K562 (cell line): ENCODE measurements at regions not wholly inside any gene's neighbourhood (a gene's known extent, or its start where the extent isn't known, plus 50 kb on each side); places are given as distances from the start of the nearest gene placed in this dataset.

Source experiments
- ATAC-seq: fragments of 200-7000 bp; cut with Tn5 transposase; 3 replicates; pipeline ENCODE4 v1.9.1; 2020; ENCODE audit warnings: moderate library complexity
- BruUV-seq: library from RNA; stranded (reverse); fragments of 400-500 nt; replicated peaks from 2 replicates; lab custom pipeline; 2021; lab: Mats Ljungman, UMichigan
- CTCF ChIA-PET: fragments of 300-600 bp; formaldehyde crosslinking; extraction: SDS; loops from one replicate; lab custom pipeline; 2021; ENCODE audit warnings: low intra/inter-chr PET ratio; lab: Yijun Ruan, JAX
- POLR2A ChIA-PET: fragments of 300-600, 350-650 bp; sonication (Branson Sonifier 250); formaldehyde crosslinking; extraction: SDS; loops from one replicate; lab custom pipeline; 2021; ENCODE audit warnings: antibody characterized with exemption, inconsistent platforms; lab: Yijun Ruan, JAX
- DNase-seq, 4 experiments: peaks; one replicate each; pipeline versions ENCODE4 v3.0.0 to v3.0.0-alpha.2; 2011 to 2018; ENCODE audit warnings: low spot score in 3 of 4, mixed read lengths in 3 of 4; ENCODE audit errors: extremely low read depth in 1 of 4
- FAIRE-seq: peaks from 2 replicates; lab custom pipeline; 2011; peaks lifted over from hg19 to GRCh38; lab: Jason Lieb, UNC
- H2AFZ ChIP-seq: 2 replicates; pipeline ENCODE4 v1.6.0; 2011; ENCODE audit warnings: low read depth, low read length, control low read depth, inconsistent platforms
- H3K27ac ChIP-seq: fragments of 200-600 bp; 3 replicates; pipeline ENCODE4 v1.8.0; 2011; ENCODE audit warnings: low read depth, mild to moderate bottlenecking, control low read depth, inconsistent platforms, low read length, moderate library complexity, mixed read lengths; ENCODE audit errors: extremely low read depth
- H3K27me3 ChIP-seq, 2 experiments: fragments of 300-600 bp in 1 of 2; 2 replicates in 1 of 2; 3 replicates in 1 of 2; pipeline versions ENCODE4 v1.6.0 to v1.8.0; 2011; ENCODE audit warnings: inconsistent platforms in 2 of 2, low read length in 2 of 2, mild to moderate bottlenecking in 1 of 2, mixed read lengths in 1 of 2, moderate library complexity in 1 of 2; ENCODE audit not compliant: control insufficient read depth in 2 of 2, insufficient read depth in 2 of 2
- H3K36me3 ChIP-seq: fragments of 300-600 bp; 3 replicates; pipeline ENCODE4 v1.8.0; 2011; ENCODE audit warnings: mild to moderate bottlenecking, low read length, inconsistent platforms; ENCODE audit not compliant: control insufficient read depth, insufficient read depth
- H3K4me1 ChIP-seq, 2 experiments: fragments of 200-600 bp in 1 of 2; replicated peaks in 1 of 2; 2 replicates in 1 of 2; 3 replicates in 1 of 2; pipeline versions ENCODE4 v1.5.1 to v1.8.0; 2011; ENCODE audit warnings: inconsistent platforms in 2 of 2, low read length in 2 of 2, mild to moderate bottlenecking in 1 of 2, mixed read lengths in 1 of 2, moderate library complexity in 1 of 2; ENCODE audit not compliant: control insufficient read depth in 2 of 2, insufficient read depth in 2 of 2
- H3K4me2 ChIP-seq: 2 replicates; pipeline ENCODE4 v1.6.1; 2011; ENCODE audit warnings: low read length, control low read depth, inconsistent platforms, mixed read lengths; ENCODE audit not compliant: insufficient read depth
- H3K4me3 ChIP-seq: fragments of 200-600 bp; sonication (generic), shearing (Covaris generic); 2 replicates; pipeline ENCODE4 v1.5.1; 2016; ENCODE audit warnings: control low read depth, inconsistent platforms
- H3K79me2 ChIP-seq: fragments of 200-600 bp; 3 replicates; pipeline ENCODE4 v1.8.0; 2011; ENCODE audit warnings: low read length, inconsistent platforms; ENCODE audit not compliant: control insufficient read depth, insufficient read depth
- H3K9ac ChIP-seq, 2 experiments: 2 replicates each; pipeline versions ENCODE4 v1.6.0 to v1.6.1; 2011; ENCODE audit warnings: low read depth in 2 of 2, low read length in 2 of 2, control low read depth in 1 of 2, inconsistent platforms in 1 of 2, mild to moderate bottlenecking in 1 of 2, mixed read lengths in 1 of 2; ENCODE audit not compliant: insufficient read depth in 1 of 2
- H3K9me1 ChIP-seq: one replicate; pipeline ENCODE4 v1.6.0; 2011; ENCODE audit warnings: inconsistent platforms, mild to moderate bottlenecking, low read length, moderate library complexity; ENCODE audit not compliant: control insufficient read depth, insufficient read depth
- H3K9me3 ChIP-seq: replicated peaks from 2 replicates; pipeline ENCODE4 v1.5.1; 2011; ENCODE audit warnings: low read depth, low read length, inconsistent platforms; ENCODE audit not compliant: control insufficient read depth, insufficient read depth
- H4K20me1 ChIP-seq: replicated peaks from 2 replicates; pipeline ENCODE4 v1.6.1; 2011; ENCODE audit warnings: low read length, inconsistent platforms, mixed read lengths; ENCODE audit not compliant: control insufficient read depth, insufficient read depth
- BCLAF1 ChIP-seq, 2 experiments: fragments of 450-650 bp in 1 of 2; IDR thresholded peaks; 2 replicates each; pipeline ENCODE4 v1.6.1; 2011 to 2017; ENCODE audit warnings: low read depth in 2 of 2, antibody characterized with exemption in 1 of 2, borderline replicate concordance in 1 of 2, low read length in 1 of 2, mild to moderate bottlenecking in 1 of 2, mixed read lengths in 1 of 2; ENCODE audit not compliant: control insufficient read depth in 1 of 2
- ESRRA ChIP-seq: fragments of 450-650 bp; IDR thresholded peaks from 2 replicates; pipeline ENCODE4 v1.6.1; 2014; ENCODE audit warnings: low read depth, mild to moderate bottlenecking, moderate library complexity, borderline replicate concordance
- HCFC1 ChIP-seq: IDR thresholded peaks from 2 replicates; pipeline ENCODE4 v1.6.1; 2012; ENCODE audit warnings: low read depth, low read length, improper control_type of control experiment
- HMG20B ChIP-seq: fragments of 250-450 bp; sonication (Bioruptor Pico); IDR thresholded peaks from 2 replicates; pipeline ENCODE4 v1.5.0; 2021; ENCODE audit warnings: mild to moderate bottlenecking
- HMGN3 ChIP-seq: IDR thresholded peaks from 2 replicates; pipeline ENCODE4 v1.6.1; 2011; ENCODE audit warnings: borderline replicate concordance, low read depth, mild to moderate bottlenecking, mixed read lengths, low read length; ENCODE audit not compliant: insufficient read length; ENCODE audit errors: extremely low read depth
- ILK ChIP-seq: fragments of 450-650 bp; IDR thresholded peaks from 2 replicates; pipeline ENCODE4 v1.6.1; 2016; ENCODE audit warnings: missing genetic modification characterization, low read depth, mild to moderate bottlenecking, missing compliant biosample characterization, moderate library complexity, borderline replicate concordance
- NFATC3 ChIP-seq: fragments of 450-650 bp; IDR thresholded peaks from 2 replicates; pipeline ENCODE4 v1.6.1; 2017; ENCODE audit warnings: mild to moderate bottlenecking
- NONO ChIP-seq, 2 experiments: fragments of 200-400 bp in 1 of 2; fragments of 450-650 bp in 1 of 2; formaldehyde crosslinking in 1 of 2; IDR thresholded peaks; 2 replicates each; pipeline ENCODE4 v1.6.1; 2017; ENCODE audit warnings: low read depth in 2 of 2, mild to moderate bottlenecking in 2 of 2, moderate library complexity in 2 of 2, low read length in 1 of 2
- ZKSCAN3 ChIP-seq: fragments of 250-450 bp; sonication (Bioruptor Pico); IDR thresholded peaks from 2 replicates; pipeline ENCODE4 v1.4.0; 2020
- ZKSCAN8 ChIP-seq: fragments of 200-800 bp; sonication (Bioruptor generic); IDR thresholded peaks from 2 replicates; pipeline ENCODE4 v1.6.1; 2016; ENCODE audit warnings: missing genetic modification characterization, missing compliant biosample characterization
- ZNF143 ChIP-seq: sonication (generic); formaldehyde crosslinking; IDR thresholded peaks from 2 replicates; pipeline ENCODE4 v1.9.0; 2022; ENCODE audit warnings: mild to moderate bottlenecking, missing genetic modification reagents
- ZNF232 ChIP-seq: sonication (generic); formaldehyde crosslinking; IDR thresholded peaks from 2 replicates; pipeline ENCODE4 v1.8.0; 2022; ENCODE audit warnings: mild to moderate bottlenecking, missing genetic modification reagents
- ZNF431 ChIP-seq: sonication (generic); formaldehyde crosslinking; IDR thresholded peaks from 2 replicates; pipeline ENCODE4 v1.8.0; 2022; ENCODE audit warnings: mild to moderate bottlenecking, missing genetic modification reagents
- WGBS: fragments of 100-300 bp; shearing (Covaris generic); methylation state at CpG from one replicate; pipeline ENCODE4 v1.1.6; 2016; ENCODE audit warnings: low coverage, mixed read lengths; ENCODE audit not compliant: insufficient coverage; ENCODE audit errors: missing lambda C conversion rate; 5-methylcytosine and 5-hydroxymethylcytosine counted together
- in situ Hi-C: fragments of 300-500 bp; cut with MboI; formaldehyde crosslinking; loops from 4 replicates; pipeline ENCODE4 v1.15.0; 2018; ENCODE audit warnings: inconsistent platforms, mixed read lengths
- intact Hi-C: fragments of 100-400 bp; cut with micrococcal nuclease; formaldehyde crosslinking; loops from 2 replicates; pipeline ENCODE4 v1.14.2; 2022
- TF ChIP-seq, protein P1 (sequence below), 2 experiments: fragments of 450-650 bp in 1 of 2; sonication (generic) in 1 of 2; formaldehyde crosslinking; conservative IDR thresholded peaks; 2 replicates each; pipeline versions ENCODE4 v1.4.0 to v1.8.1; 2020 to 2022; ENCODE audit warnings: mild to moderate bottlenecking in 1 of 2, missing genetic modification reagents in 1 of 2

DNA sequence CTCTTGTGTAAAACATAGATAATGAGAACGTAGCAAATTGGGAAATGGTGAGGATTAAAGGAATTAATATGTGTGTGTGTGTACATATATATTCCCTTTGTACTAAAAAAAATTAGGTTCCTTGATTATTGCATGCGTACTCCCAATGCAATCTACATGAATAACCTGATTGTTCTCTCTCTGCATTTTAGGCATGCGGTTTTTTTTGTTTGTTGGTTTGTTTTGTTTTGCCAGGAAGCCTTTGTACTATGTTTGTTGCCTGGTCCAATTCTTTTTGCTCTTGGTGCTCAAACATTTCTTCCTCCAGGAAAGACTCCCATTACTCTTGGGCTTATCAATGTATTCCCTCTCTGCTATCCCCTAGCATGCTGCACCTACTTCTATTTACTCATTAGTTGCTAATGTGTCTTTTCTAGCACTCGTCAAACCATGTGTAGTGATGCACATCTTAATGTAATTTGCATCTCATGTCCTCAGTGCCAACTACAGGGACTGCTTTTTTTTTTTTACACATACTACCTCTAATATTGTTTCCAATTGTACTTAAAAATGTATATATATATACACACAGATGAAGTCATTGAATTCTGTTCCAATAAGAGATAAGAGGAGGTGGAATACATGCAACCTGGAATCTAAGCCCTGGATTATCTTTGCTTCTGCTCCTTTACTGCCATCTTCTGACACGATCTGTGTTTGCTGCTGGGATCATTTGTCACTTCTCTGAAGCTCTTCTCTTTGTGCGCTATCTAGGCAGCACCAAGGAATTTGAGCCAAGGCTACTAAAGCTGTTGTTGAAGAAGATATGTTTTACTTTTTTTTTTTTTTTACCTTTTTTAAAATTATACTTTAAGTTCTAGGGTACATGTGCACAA lies 197.2 kb upstream of the ANO3 start (continued):
- TF ChIP-seq, protein P1, sequence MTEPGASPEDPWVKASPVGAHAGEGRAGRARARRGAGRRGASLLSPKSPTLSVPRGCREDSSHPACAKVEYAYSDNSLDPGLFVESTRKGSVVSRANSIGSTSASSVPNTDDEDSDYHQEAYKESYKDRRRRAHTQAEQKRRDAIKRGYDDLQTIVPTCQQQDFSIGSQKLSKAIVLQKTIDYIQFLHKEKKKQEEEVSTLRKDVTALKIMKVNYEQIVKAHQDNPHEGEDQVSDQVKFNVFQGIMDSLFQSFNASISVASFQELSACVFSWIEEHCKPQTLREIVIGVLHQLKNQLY (CRISPR knock-in tag; conservative IDR thresholded peaks at IDR 0.05) = no peak
- no peak for TF ChIP-seq NFATC3

DNA sequence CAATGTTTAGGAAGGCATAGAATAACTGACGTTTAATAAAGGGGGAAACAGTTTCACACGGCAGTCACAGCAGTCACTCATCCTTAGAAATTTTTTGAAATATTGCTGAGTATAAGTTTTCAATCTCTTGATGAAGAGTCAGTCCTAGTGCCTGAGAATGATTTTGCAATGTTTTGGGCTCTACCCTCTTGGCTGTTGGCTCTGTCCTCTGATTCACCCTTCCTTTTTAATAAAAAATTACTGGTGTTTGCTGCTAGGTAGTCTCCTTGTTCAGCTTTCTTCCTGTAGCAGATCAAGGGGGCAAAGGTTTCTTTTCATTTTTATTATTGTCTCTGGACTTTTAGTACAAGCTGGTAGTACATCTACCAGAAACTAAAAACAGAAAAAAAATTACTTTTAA lies 194.3 kb upstream of the ANO3 start:
- Histone ChIP-seq H3K27ac (no peak overlapping the region), H3K9me1 (no peaks in the 10 kb centered on the region), H3K4me3 (no peak overlapping the region), H3K27me3 (no peaks in the 10 kb centered on the region), H3K36me3 (no peaks in the 10 kb centered on the region), H2AFZ (no peak overlapping the region), H4K20me1 (no peaks in the 10 kb centered on the region), H3K9ac (no peak overlapping the region), H3K4me1 (no peaks in the 10 kb centered on the region), H3K4me2 (no peak overlapping the region), H3K79me2 (no peaks in the 10 kb centered on the region), H3K9me3 (no peaks in the 10 kb centered on the region)
- WGBS = 0% methylated on average over 2 of the region's 2 CpGs
- TF ChIP-seq BCLAF1 (IDR thresholded peaks at IDR 0.05; ENCODE audit: borderline replicate concordance in 1 of 2, control insufficient read depth in 1 of 2, low read depth in 2 of 2, low read length in 1 of 2) (no peak), HMG20B (CRISPR knock-in tag) (no peak), HMGN3 (no peak), ZKSCAN3 (CRISPR knock-in tag) (no peak), ZKSCAN8 (CRISPR knock-in tag) (no peak), NONO (IDR thresholded peaks at IDR 0.05; ENCODE audit: low read depth in 2 of 2, low read length in 1 of 2) (no peak), ZNF232 (CRISPR knock-in tag) (no peak), HCFC1 (no peak), ESRRA (no peak), ZNF143 (CRISPR knock-in tag) (no peak), ZNF431 (CRISPR knock-in tag) (no peak), ILK (no peak)
- ATAC-seq = no peak
- in situ Hi-C loops (no loop called here), intact Hi-C loops (no loop called here)
- no peak for DNase-seq
- no TSS peak for BruUV-seq
- ChIA-PET CTCF (no interaction called here), POLR2A (no interaction called here)
- FAIRE-seq = no peak
